Astrocyte of the spinal cord (primary cell): ENCODE measurements at regions not wholly inside any gene's neighbourhood (a gene's known extent, or its start where the extent isn't known, plus 50 kb on each side); places are given as distances from the start of the nearest gene placed in this dataset.
"Not testable (repeated sequence)": the region's sequence is repeated elsewhere in the genome, so short reads cannot be mapped to it uniquely, and the experiment has no call there.

Source experiments
- DNase-seq: peaks from one replicate; pipeline ENCODE4 v3.0.0; 2011; ENCODE audit warnings: low read depth, low spot score
- H3K4me3 ChIP-seq: 2 replicates; pipeline ENCODE4 v1.5.1; 2011; ENCODE audit warnings: low read depth, mild to moderate bottlenecking, low read length, moderate library complexity
- CTCF ChIP-seq: IDR thresholded peaks from 2 replicates; pipeline ENCODE4 v1.5.1; 2012; ENCODE audit warnings: low read depth, mild to moderate bottlenecking, low read length, inconsistent platforms
- in situ Hi-C: cut with HindIII; loops from 2 replicates; pipeline ENCODE4 v1.10.0; 2017; ENCODE audit warnings: low sequenced_read_pairs

GRCh38 chr18:1425679-1426078, 521.0 kb downstream of the ADCYAP1 start:
- DNase-seq, result no peak
- in situ Hi-C loops, result no loop called here
- TF ChIP-seq CTCF, result no peak
- H3K4me3 ChIP-seq, result no peak overlapping the region

GRCh38 chr18:1435487-1435886, 530.8 kb downstream of the ADCYAP1 start:
- TF ChIP-seq CTCF, result no peak
- H3K4me3 ChIP-seq, result no peak overlapping the region
- in situ Hi-C loops, result no loop called here
- DNase-seq, result no peak

GRCh38 chr18:1436199-1436598, 531.5 kb downstream of the ADCYAP1 start:
- no peak for DNase-seq
- no peak overlapping the region for H3K4me3 ChIP-seq
- in situ Hi-C loops, result no loop called here
- no peak for TF ChIP-seq CTCF

GRCh38 chr18:1438458-1438910, 533.8 kb downstream of the ADCYAP1 start:
- DNase-seq, result no peak
- in situ Hi-C loops, result no loop called here
- no peak for TF ChIP-seq CTCF

GRCh38 chr18:1438967-1439366, 534.3 kb downstream of the ADCYAP1 start:
- H3K4me3 ChIP-seq, result no peak overlapping the region
- in situ Hi-C loops, result no loop called here
- TF ChIP-seq CTCF, result no peak
- no peak for DNase-seq

More at GRCh38 chr18:1438458-1438910, 533.8 kb downstream of the ADCYAP1 start:
- no peak overlapping the region for H3K4me3 ChIP-seq

GRCh38 chr18:1444062-1444461, 539.4 kb downstream of the ADCYAP1 start:
- in situ Hi-C loops, DNase-seq: not testable (repeated sequence)

GRCh38 chr18:1446765-1447164, 542.1 kb downstream of the ADCYAP1 start:
- DNase-seq, result no peak
- H3K4me3 ChIP-seq, result no peak overlapping the region
- TF ChIP-seq CTCF, result no peak
- in situ Hi-C loops, result no loop called here

More at GRCh38 chr18:1444062-1444461, 539.4 kb downstream of the ADCYAP1 start:
- not testable (repeated sequence) for H3K4me3 ChIP-seq
